ENCODE measurements at regions not wholly inside any gene's neighbourhood (a gene's known extent, or its start where the extent isn't known, plus 50 kb on each side); places are given as distances from the start of the nearest gene placed in this dataset.
"Not testable (repeated sequence)": the region's sequence is repeated elsewhere in the genome, so short reads cannot be mapped to it uniquely, and the experiment has no call there.

- no peak for DNase-seq
Measured at GRCh38 chr18:71327850-71328249, 1039.0 kb downstream of the SOCS6 start.

DNA sequence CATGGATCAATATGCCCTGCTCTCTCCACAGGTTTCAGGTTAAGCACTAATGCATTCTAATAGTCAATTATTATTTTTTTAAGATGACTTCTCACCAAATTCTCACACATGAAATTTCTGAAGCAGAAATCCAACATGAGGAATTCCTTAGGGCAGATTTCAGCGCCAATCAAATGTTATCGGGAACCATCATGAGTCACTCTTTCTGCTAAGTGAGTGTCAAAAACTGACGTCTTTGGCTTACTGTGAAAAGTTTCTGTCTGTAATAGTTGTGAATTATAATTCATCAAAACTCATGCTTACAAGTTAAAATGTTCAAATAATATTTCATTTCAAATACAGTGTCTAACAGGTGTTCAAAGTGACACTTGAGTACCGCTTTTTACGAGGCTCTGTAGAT, 1038.6 kb downstream of the SOCS6 start:
- no peak for DNase-seq

DNA sequence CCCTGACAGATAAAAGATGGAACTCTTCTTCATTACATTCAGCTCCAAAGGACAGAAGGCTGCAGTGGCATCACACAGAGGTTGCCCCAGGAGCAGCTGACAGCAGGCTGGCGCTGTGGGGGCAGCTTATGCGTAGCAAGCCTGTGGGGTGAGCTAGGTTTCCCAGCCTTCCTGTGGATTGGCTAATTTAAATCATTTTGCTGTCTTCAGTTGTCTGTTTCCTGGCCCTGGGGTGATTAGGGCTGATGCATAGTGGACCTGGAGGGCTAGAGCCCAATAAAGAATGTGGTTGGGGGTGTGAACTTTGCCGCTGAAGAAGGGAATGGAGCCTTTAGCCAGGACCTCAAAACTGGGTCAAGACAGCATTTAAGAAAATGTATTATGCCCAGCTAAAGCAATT, 1038.0 kb downstream of the SOCS6 start:
- no peak for DNase-seq

DNA sequence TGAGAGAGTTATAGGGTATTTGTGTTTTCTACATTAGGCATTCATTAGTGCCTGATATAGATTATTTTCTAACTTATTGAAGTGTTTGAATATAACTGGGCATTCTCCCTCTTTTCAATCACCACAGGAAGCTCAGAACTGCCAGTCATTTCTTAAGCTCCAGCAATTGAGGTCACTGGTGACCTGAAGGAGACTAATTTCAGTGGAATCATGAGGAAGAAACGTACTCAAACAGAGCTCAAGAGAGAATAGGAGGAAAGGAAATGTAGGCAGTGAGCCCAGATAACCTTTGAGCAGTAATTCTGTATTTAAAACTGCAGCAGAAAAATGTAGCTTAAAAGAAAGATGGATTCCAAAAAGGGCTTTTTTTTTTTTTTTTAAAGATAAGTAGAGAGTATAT, 1035.5 kb downstream of the SOCS6 start:
- no peak for DNase-seq

- DNase-seq: no peak
Measured at GRCh38 chr18:71322201-71322600, 1033.4 kb downstream of the SOCS6 start.

GRCh38 chr18:71321319-71321718, 1032.5 kb downstream of the SOCS6 start:
- no peak for DNase-seq

DNA sequence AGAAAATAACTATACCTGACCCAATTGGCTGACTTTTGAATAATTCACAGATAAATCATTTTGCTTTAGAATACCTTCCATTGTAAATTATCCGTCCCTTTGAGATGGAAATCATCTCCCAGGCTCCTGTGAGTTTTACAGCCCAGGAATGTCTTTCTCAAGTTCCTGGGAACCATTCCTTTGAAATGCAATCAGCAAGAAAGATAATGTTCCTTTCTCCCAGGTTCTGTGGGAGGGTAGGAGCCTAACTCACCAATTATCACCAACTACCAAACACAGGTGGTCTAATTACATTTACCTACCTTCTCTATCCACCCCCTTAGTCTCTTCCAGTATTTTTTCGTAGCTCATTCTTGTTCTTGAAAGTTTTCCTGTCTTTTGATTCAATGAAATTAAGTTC, 1016.0 kb downstream of the SOCS6 start:
- DNase-seq: no peak

GRCh38 chr18:71303743-71304142, 1014.9 kb downstream of the SOCS6 start:
- not testable (repeated sequence) for DNase-seq

DNA sequence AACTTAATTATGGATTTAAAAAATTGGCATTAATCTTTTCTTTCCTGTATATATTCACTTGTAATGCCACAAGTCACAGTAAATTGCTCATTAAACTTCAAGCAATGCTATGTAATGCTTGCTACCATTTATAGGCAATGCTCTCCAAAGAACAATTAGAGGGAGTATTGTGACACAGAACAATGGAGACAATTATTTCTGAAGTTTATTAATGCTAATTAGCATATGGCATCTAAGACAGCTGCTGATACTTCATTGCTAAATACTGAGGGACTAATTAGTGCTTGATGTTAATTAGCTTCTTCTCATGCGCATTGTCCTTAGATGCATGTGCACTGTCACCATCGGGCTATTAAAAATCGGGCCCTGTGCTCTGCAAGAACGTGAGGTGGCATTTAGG, 1012.8 kb downstream of the SOCS6 start:
- DNase-seq: no peak

- not testable (repeated sequence) for DNase-seq
Measured at GRCh38 chr18:71294201-71294600, 1005.4 kb downstream of the SOCS6 start.

DNA sequence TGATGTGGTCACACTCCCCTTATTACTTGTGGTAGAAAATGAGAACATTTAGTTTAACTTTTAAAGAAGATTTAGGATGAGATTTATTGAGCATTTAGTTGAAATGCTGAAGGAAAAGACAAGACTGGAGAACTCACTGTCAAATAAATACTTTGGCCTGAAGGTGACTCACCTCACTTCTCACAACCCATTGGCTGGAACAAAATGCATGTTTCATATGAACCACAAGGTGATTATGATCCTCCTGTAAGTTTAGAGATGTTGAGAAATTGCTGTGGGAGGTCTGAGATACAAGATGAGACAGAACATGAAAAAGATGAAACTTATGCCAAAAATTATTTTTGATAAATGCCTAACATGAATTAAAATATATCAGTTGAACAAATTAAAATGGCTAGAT, 1004.5 kb downstream of the SOCS6 start:
- DNase-seq: no peak

- DNase-seq: no peak
Measured at GRCh38 chr18:71287268-71287667, 998.4 kb downstream of the SOCS6 start.

DNA sequence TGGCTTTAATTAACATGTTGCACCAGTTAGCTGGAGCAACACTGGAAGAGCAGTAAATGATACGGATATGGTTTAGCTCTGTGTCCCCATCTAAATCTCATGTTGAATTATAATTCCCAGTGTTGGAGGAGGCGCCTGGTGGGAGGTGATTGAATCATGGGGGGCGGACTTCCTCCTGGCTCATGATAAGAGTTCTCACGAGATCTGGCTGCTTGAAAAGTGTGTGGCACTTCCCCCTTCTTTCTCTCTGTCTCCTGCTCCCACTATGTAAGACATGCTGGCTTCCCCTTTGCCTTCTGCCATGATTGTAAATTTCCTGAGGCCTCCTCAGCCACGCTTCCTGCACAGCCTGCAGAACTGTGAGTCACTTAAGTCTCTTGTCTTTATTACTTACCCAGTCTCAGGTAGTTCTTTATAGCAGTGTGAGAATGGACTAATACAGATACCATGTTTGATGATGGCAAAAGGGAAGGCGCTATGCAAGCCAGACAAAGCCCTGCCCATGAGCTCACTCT, 963.6 kb downstream of the SOCS6 start:
- DNase-seq: no peak

DNA sequence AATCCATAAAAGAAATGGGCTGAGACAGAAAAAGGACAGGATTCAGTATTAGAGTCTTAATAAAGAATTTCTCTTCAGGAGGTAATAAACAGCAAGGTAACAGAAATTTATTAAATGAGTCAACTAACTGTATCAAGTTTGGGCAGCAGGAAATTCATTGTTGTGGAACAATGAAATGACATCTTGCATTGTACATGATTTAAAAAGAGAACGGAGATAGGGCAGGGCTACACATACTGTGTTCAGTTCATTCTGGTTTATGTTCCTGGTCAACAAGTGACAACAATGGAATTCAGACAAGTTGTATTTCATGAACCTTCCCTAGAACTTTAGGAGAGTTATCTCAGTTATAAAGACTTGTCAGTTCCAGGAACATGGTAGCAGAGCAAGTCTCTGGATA, 961.3 kb downstream of the SOCS6 start:
- no peak for DNase-seq

DNA sequence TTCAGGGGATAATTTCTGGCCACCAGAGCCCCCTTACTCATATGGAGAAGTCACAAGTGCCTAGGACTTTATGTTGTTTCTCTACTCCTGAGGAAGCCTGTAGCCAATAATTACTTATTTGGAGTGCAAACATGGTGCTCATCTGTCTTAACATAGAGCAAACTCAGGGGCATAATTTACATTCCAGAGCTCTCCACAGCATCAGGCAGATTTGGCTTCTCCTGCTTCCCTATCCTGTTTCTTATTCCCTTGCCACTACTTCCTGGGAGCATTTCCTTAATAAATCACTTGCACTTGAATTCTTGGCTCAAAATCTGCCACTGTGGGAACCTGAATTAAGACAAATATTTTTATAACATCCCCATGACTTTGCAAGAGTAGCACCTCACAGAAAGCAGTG, 960.9 kb downstream of the SOCS6 start:
- no peak for DNase-seq

GRCh38 chr18:71242981-71243380, 954.1 kb downstream of the SOCS6 start:
- DNase-seq: no peak

GRCh38 chr18:71238974-71239624, 950.3 kb downstream of the SOCS6 start:
- DNase-seq: no peak

GRCh38 chr18:71237641-71238040, 948.8 kb downstream of the SOCS6 start:
- no peak for DNase-seq

GRCh38 chr18:71233177-71233576, 944.3 kb downstream of the SOCS6 start:
- DNase-seq: no peak

GRCh38 chr18:71223486-71223885, 934.6 kb downstream of the SOCS6 start:
- no peak for DNase-seq

- no peak for DNase-seq
Measured at GRCh38 chr18:71221405-71221804, 932.6 kb downstream of the SOCS6 start.

- DNase-seq: not testable (repeated sequence)
Measured at GRCh38 chr18:71212739-71213138, 923.9 kb downstream of the SOCS6 start.

DNA sequence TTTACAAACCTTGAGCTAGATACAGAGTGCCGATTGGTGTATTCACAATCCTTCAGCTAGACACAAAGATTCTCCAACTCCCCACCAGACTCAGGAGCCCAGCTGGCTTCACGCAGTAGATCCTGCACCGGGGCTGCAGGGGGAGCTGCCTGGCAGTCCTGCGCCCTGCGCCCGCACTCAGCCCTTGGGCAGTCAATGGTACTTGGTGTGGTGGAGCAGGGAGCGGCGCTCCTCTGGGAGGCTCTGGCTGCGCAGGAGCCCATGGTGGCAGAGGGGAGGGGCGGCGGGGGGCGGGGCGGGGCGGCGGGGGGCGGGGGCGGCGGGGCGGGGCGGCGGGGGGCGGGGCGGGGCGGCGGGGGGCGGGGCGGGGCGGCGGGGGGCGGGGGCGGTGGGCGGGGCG, 923.4 kb downstream of the SOCS6 start:
- DNase-seq: no peak

DNA sequence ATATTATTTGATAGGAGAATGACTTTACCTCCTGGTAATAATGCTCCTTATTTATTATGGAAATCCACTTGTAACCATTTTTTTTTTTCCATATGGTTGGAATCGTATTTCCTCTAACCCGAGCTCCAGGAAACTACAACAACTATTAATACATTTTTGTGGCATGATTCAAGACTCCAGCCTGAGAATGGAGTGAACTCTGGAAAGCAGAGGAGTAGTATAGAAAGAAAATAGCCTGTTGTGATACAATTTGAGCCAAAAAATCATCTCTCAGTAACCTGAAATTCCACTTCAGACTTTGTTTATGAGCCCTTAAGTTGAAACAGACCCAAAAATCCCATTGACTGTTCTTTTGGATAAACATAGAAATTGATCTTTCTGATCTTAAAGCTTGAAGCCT, 921.1 kb downstream of the SOCS6 start:
- DNase-seq: no peak

DNA sequence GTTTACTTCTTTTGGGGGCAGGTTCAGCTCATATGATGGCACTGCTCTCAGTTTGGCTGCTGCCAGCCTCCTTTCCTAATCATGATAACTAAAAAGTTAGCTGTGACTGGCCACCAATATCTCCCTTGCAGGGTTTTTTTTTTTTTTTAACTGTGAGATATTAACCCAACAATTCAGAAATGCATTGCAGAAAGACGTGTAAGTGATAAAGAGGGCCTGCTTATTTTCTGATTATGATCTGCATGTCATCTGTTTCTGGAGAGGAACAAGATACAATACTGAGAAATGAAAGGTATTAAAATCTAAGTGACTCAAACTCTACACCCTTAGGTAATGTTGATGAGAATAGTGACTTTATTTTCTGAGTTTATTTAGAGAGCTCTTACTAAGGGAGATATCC, 905.6 kb downstream of the SOCS6 start:
- no peak for DNase-seq

Measured in activated CD4-positive, alpha-beta T cell treated with anti-CD3 and anti-CD28 coated beads, Interleukin-10, Interleukin-2, amounts not matched to agents 100 ng/mL and 50 ng/mL, durations not matched to agents 16 hours and 8 hours (primary cell).